MM.1S (cell line): ENCODE measurements at regions not wholly inside any gene's neighbourhood (a gene's known extent, or its start where the extent isn't known, plus 50 kb on each side); places are given as distances from the start of the nearest gene placed in this dataset.
"Not testable (repeated sequence)": the region's sequence is repeated elsewhere in the genome, so short reads cannot be mapped to it uniquely, and the experiment has no call there.

Experiments
- EZH2 ChIP-seq: fragments of 300-600 bp; sonication (generic); optimal IDR thresholded peaks from 2 replicates; pipeline ENCODE3; 2017; ENCODE audit warnings: low read depth, mild to moderate bottlenecking, antibody characterized with exemption, low read length, mixed read lengths
- TF ChIP-seq, protein P1 (sequence below): fragments of 300-600 bp; sonication (generic); IDR thresholded peaks from 2 replicates; pipeline ENCODE4 v1.5.1; 2016; ENCODE audit warnings: antibody characterized with exemption, low read length, mixed read lengths

DNA sequence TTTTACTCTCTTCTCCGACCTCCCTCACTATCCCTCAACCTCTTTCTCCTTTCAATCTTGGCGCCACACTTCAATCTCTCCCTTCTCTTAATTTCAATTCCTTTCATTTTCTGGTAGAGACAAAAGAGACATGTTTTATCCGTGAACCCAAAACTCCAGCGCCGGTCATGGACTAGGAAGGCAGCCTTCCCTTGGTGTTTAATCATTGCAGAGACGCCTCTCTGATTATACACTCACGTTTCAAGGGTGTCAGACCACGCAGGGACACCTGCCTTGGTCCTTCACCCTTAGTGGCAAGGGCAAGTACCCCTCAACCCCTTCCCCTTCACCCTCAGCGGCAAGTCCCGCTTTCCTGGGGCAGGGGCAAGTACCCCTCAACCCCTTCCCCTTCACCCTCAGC, 92.3 kb upstream of the CCDC180 start:
- TF ChIP-seq, protein P1, sequence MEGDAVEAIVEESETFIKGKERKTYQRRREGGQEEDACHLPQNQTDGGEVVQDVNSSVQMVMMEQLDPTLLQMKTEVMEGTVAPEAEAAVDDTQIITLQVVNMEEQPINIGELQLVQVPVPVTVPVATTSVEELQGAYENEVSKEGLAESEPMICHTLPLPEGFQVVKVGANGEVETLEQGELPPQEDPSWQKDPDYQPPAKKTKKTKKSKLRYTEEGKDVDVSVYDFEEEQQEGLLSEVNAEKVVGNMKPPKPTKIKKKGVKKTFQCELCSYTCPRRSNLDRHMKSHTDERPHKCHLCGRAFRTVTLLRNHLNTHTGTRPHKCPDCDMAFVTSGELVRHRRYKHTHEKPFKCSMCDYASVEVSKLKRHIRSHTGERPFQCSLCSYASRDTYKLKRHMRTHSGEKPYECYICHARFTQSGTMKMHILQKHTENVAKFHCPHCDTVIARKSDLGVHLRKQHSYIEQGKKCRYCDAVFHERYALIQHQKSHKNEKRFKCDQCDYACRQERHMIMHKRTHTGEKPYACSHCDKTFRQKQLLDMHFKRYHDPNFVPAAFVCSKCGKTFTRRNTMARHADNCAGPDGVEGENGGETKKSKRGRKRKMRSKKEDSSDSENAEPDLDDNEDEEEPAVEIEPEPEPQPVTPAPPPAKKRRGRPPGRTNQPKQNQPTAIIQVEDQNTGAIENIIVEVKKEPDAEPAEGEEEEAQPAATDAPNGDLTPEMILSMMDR, result not testable (repeated sequence)
- TF ChIP-seq EZH2, result not testable (repeated sequence)
